GM12878 (cell line): ENCODE measurements at regions not wholly inside any gene's neighbourhood (a gene's known extent, or its start where the extent isn't known, plus 50 kb on each side); places are given as distances from the start of the nearest gene placed in this dataset.

Experiments
- ATAC-seq: fragments of 200-7000 bp; cut with Tn5 transposase; 3 replicates; pipeline ENCODE4 v1.9.1; 2020; ENCODE audit warnings: mild to moderate bottlenecking, moderate library complexity
- BruUV-seq: library from RNA; stranded (reverse); fragments of 400-500 nt; replicated peaks from 2 replicates; lab custom pipeline; 2021; lab: Mats Ljungman, UMichigan
- CTCF ChIA-PET: fragments of 300-600 bp; sonication (Branson Sonifier 250); formaldehyde crosslinking; extraction: SDS; loops from one replicate; lab custom pipeline; 2021; ENCODE audit warnings: inconsistent platforms; lab: Yijun Ruan, JAX
- POLR2A ChIA-PET: fragments of 350-600 bp; formaldehyde crosslinking; extraction: SDS; loops from one replicate; lab custom pipeline; 2021; ENCODE audit warnings: inconsistent platforms; lab: Charles Lee
- RAD21 ChIA-PET: fragments of 300-600 bp; sonication (Branson Sonifier 250); formaldehyde crosslinking; loops from one replicate; lab custom pipeline; 2023; ENCODE audit warnings: antibody characterized with exemption; ENCODE audit not compliant: unreplicated experiment; lab: Charles Lee
- SMC1A ChIA-PET: fragments of 300-600 bp; sonication (Branson Sonifier 250); formaldehyde crosslinking; loops from one replicate; lab custom pipeline; 2023; ENCODE audit not compliant: unreplicated experiment, uncharacterized antibody; lab: Charles Lee
- DNase-seq: peaks from one replicate; pipeline ENCODE4 v3.0.0-alpha.2; 2011; ENCODE audit warnings: low read depth, low spot score
- FAIRE-seq: peaks from 3 replicates; lab custom pipeline; 2011; peaks lifted over from hg19 to GRCh38; lab: Jason Lieb, UNC
- H2AFZ ChIP-seq: 2 replicates; pipeline ENCODE4 v1.6.0; 2011; ENCODE audit warnings: low read depth, low read length, control low read depth; ENCODE audit not compliant: control insufficient read depth
- H3K27ac ChIP-seq: 2 replicates; pipeline ENCODE4 v1.5.1; 2011; ENCODE audit warnings: control low read depth; ENCODE audit not compliant: control insufficient read depth, insufficient read depth
- H3K27me3 ChIP-seq, 2 experiments: replicated peaks in 1 of 2; 2 replicates each; pipeline versions ENCODE4 v1.6.0 to v1.6.1; 2011; ENCODE audit warnings: low read length in 1 of 2; ENCODE audit not compliant: control insufficient read depth in 2 of 2, insufficient read depth in 2 of 2
- H3K36me3 ChIP-seq, 2 experiments: 2 replicates each; pipeline ENCODE4 v1.5.1; 2011; ENCODE audit warnings: low read length in 1 of 2; ENCODE audit not compliant: control insufficient read depth in 2 of 2, insufficient read depth in 2 of 2
- H3K4me1 ChIP-seq: 2 replicates; pipeline ENCODE4 v1.6.1; 2011; ENCODE audit warnings: mild to moderate bottlenecking, low read length, moderate library complexity, mixed read lengths; ENCODE audit not compliant: control insufficient read depth, insufficient read depth
- H3K4me2 ChIP-seq: 2 replicates; pipeline ENCODE4 v1.6.0; 2011; ENCODE audit warnings: control low read depth; ENCODE audit not compliant: control insufficient read depth, insufficient read depth
- H3K4me3 ChIP-seq: fragments of 200-600 bp; sonication (generic); 2 replicates; pipeline ENCODE4 v1.5.1; 2016
- H3K79me2 ChIP-seq: 2 replicates; pipeline ENCODE4 v1.6.0; 2011; ENCODE audit warnings: low read length; ENCODE audit not compliant: control insufficient read depth, insufficient read depth
- H3K9ac ChIP-seq: 2 replicates; pipeline ENCODE4 v1.8.0; 2011; ENCODE audit warnings: low read length, control low read depth, mixed read lengths; ENCODE audit not compliant: control insufficient read depth, insufficient read depth
- H3K9me3 ChIP-seq: replicated peaks from 3 replicates; pipeline ENCODE4 v1.5.1; 2011; ENCODE audit warnings: mild to moderate bottlenecking, low read length; ENCODE audit not compliant: control insufficient read depth, insufficient read depth
- H4K20me1 ChIP-seq: 2 replicates; pipeline ENCODE4 v1.6.0; 2011; ENCODE audit not compliant: control insufficient read depth, insufficient read depth
- GABPA ChIP-seq: IDR thresholded peaks from 2 replicates; pipeline ENCODE4 v1.6.1; 2014; ENCODE audit warnings: antibody characterized with exemption, low read depth, mild to moderate bottlenecking, inconsistent platforms
- HDAC6 ChIP-seq: fragments of 200-600 bp; sonication (generic); IDR thresholded peaks from one replicate; pipeline ENCODE4 v1.8.0; 2017; ENCODE audit warnings: antibody characterized with exemption; ENCODE audit not compliant: unreplicated experiment
- KAT2A ChIP-seq: conservative IDR thresholded peaks from 2 replicates; pipeline ENCODE4 v1.6.1; 2011; ENCODE audit warnings: low read depth, low read length; ENCODE audit not compliant: control insufficient read depth
- LARP7 ChIP-seq: fragments of 450-650 bp; IDR thresholded peaks from 2 replicates; pipeline ENCODE4 v1.6.1; 2017; ENCODE audit warnings: mild to moderate bottlenecking
- MYB ChIP-seq: fragments of 150-350 bp; IDR thresholded peaks from 2 replicates; pipeline ENCODE4 v1.6.1; 2014; ENCODE audit warnings: mild to moderate bottlenecking, low read depth, low read length, borderline replicate concordance
- TARDBP ChIP-seq: IDR thresholded peaks from 2 replicates; pipeline ENCODE4 v1.6.1; 2016; ENCODE audit warnings: borderline replicate concordance
- TBL1XR1 ChIP-seq: IDR thresholded peaks from 2 replicates; pipeline ENCODE4 v1.6.1; 2012; ENCODE audit warnings: low read depth, low read length, improper control_type of control experiment
- WGBS: methylation state at CpG from one replicate; pipeline ENCODE4 v1.1.6; 2016; ENCODE audit warnings: low lambda C conversion rate; ENCODE audit not compliant: insufficient replicate concordance, insufficient coverage; ENCODE audit errors: missing lambda C conversion rate; 5-methylcytosine and 5-hydroxymethylcytosine counted together
- in situ Hi-C: fragments of 300-500 bp; cut with MboI; formaldehyde crosslinking; loops from 9 replicates; pipeline ENCODE4 v1.14.3; 2018; ENCODE audit warnings: mixed read lengths
- intact Hi-C: fragments of 100-400 bp; cut with micrococcal nuclease; formaldehyde crosslinking; loops from one replicate; pipeline ENCODE4 v1.14.2; 2022; ENCODE audit not compliant: unreplicated experiment
- TF ChIP-seq, protein P1 (sequence below): fragments of 450-650 bp; IDR thresholded peaks from 2 replicates; pipeline ENCODE4 v1.6.1; 2017; ENCODE audit warnings: mild to moderate bottlenecking, moderate library complexity

GRCh38 chr4:72809208-72809607 lies 240.2 kb upstream of the ADAMTS3 start:
- no peaks in the 10 kb centered on the region for H3K9me3 ChIP-seq
- no peak overlapping the region for H3K4me2 ChIP-seq
- H2AFZ ChIP-seq: no peak overlapping the region
- no TSS peak for BruUV-seq
- in situ Hi-C loops (no loop called here), intact Hi-C loops (no loop called here)
- TF ChIP-seq HDAC6: no peak
- TF ChIP-seq TARDBP: no peak
- no peak for TF ChIP-seq KAT2A
- no peak for TF ChIP-seq MYB
- no peak for TF ChIP-seq LARP7
- TF ChIP-seq, protein P1, sequence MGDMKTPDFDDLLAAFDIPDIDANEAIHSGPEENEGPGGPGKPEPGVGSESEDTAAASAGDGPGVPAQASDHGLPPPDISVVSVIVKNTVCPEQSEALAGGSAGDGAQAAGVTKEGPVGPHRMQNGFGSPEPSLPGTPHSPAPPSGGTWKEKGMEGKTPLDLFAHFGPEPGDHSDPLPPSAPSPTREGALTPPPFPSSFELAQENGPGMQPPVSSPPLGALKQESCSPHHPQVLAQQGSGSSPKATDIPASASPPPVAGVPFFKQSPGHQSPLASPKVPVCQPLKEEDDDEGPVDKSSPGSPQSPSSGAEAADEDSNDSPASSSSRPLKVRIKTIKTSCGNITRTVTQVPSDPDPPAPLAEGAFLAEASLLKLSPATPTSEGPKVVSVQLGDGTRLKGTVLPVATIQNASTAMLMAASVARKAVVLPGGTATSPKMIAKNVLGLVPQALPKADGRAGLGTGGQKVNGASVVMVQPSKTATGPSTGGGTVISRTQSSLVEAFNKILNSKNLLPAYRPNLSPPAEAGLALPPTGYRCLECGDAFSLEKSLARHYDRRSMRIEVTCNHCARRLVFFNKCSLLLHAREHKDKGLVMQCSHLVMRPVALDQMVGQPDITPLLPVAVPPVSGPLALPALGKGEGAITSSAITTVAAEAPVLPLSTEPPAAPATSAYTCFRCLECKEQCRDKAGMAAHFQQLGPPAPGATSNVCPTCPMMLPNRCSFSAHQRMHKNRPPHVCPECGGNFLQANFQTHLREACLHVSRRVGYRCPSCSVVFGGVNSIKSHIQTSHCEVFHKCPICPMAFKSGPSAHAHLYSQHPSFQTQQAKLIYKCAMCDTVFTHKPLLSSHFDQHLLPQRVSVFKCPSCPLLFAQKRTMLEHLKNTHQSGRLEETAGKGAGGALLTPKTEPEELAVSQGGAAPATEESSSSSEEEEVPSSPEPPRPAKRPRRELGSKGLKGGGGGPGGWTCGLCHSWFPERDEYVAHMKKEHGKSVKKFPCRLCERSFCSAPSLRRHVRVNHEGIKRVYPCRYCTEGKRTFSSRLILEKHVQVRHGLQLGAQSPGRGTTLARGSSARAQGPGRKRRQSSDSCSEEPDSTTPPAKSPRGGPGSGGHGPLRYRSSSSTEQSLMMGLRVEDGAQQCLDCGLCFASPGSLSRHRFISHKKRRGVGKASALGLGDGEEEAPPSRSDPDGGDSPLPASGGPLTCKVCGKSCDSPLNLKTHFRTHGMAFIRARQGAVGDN: no peak
- no peak for TF ChIP-seq TBL1XR1
- no peak for TF ChIP-seq GABPA
- ChIA-PET CTCF (no interaction called here), POLR2A (no interaction called here), RAD21 (no interaction called here), SMC1A (interaction anchor here (1.0 to 1.4 kb wide), 2 partner anchors 8 to 25 kb away, joined by 3 read pairs; no protein-coding TSS in a partner anchor)
- WGBS: 88% methylated on average over 1 of the region's 1 CpG
- H3K36me3 ChIP-seq: no peaks in the 10 kb centered on the region
- ATAC-seq (no peak), FAIRE-seq (no peak), DNase-seq (no peak)
- no peaks in the 10 kb centered on the region for H4K20me1 ChIP-seq
- H3K4me1 ChIP-seq: no peaks in the 10 kb centered on the region
- H3K27ac ChIP-seq: no peak overlapping the region
- H3K9ac ChIP-seq: no peak overlapping the region
- no peak overlapping the region for H3K4me3 ChIP-seq
- H3K79me2 ChIP-seq: no peaks in the 10 kb centered on the region
- no peaks in the 10 kb centered on the region for H3K27me3 ChIP-seq
